ENCODE measurements at regions not wholly inside any gene's neighbourhood (a gene's known extent, or its start where the extent isn't known, plus 50 kb on each side); places are given as distances from the start of the nearest gene placed in this dataset.

GRCh38 chr11:112596324-112596723 lies 335.7 kb upstream of the PLET1 start:
- Histone ChIP-seq H3K27ac (no peak overlapping the region), H3K27me3 (no peaks in the 10 kb centered on the region), H3K4me1 (no peaks in the 10 kb centered on the region), H3K9me3 (no peaks in the 10 kb centered on the region), H3K36me3 (no peaks in the 10 kb centered on the region), H3K4me3 (no peak overlapping the region)
- intact Hi-C loops (cut with DNase I) = no loop called here
- no peak for DNase-seq (ENCODE audit: low spot score in 2 of 2)
- TF ChIP-seq CTCF (IDR thresholded peaks at IDR 0.05) = no peak

GRCh38 chr11:112597286-112597790 lies 336.7 kb upstream of the PLET1 start:
- H3K9me3 ChIP-seq = no peaks in the 10 kb centered on the region
- no peaks in the 10 kb centered on the region for H3K4me1 ChIP-seq
- TF ChIP-seq CTCF (IDR thresholded peaks at IDR 0.05) = no peak
- no peak overlapping the region for H3K27ac ChIP-seq
- no peaks in the 10 kb centered on the region for H3K36me3 ChIP-seq
- no peak overlapping the region for H3K4me3 ChIP-seq
- DNase-seq (ENCODE audit: low spot score in 2 of 2) = no peak
- intact Hi-C loops (cut with DNase I) = no loop called here
- H3K27me3 ChIP-seq = no peaks in the 10 kb centered on the region

- no peak for TF ChIP-seq CTCF (IDR thresholded peaks at IDR 0.05)
- H3K27me3 ChIP-seq = no peaks in the 10 kb centered on the region
- H3K36me3 ChIP-seq = no peaks in the 10 kb centered on the region
- no peak overlapping the region for H3K27ac ChIP-seq
- no peaks in the 10 kb centered on the region for H3K4me1 ChIP-seq
- no peak overlapping the region for H3K4me3 ChIP-seq
- DNase-seq (ENCODE audit: low spot score in 2 of 2) = no peak
- no peaks in the 10 kb centered on the region for H3K9me3 ChIP-seq
- intact Hi-C loops (cut with DNase I) = no loop called here
These were observed 338.6 kb upstream of the PLET1 start for GRCh38 chr11:112599265-112599664.

GRCh38 chr11:112599856-112600533 lies 339.3 kb upstream of the PLET1 start:
- Histone ChIP-seq H3K27me3 (no peaks in the 10 kb centered on the region), H3K4me1 (no peaks in the 10 kb centered on the region), H3K9me3 (no peaks in the 10 kb centered on the region), H3K4me3 (no peak overlapping the region), H3K36me3 (no peaks in the 10 kb centered on the region), H3K27ac (no peak overlapping the region)
- no peak for TF ChIP-seq CTCF (IDR thresholded peaks at IDR 0.05)
- intact Hi-C loops (cut with DNase I) = no loop called here
- DNase-seq (ENCODE audit: low spot score in 2 of 2) = no peak

GRCh38 chr11:112605093-112605666 lies 344.5 kb upstream of the PLET1 start:
- TF ChIP-seq CTCF (IDR thresholded peaks at IDR 0.05) = no peak
- Histone ChIP-seq H3K9me3 (no peaks in the 10 kb centered on the region), H3K27me3 (no peaks in the 10 kb centered on the region), H3K4me1 (no peaks in the 10 kb centered on the region), H3K27ac (no peak overlapping the region), H3K36me3 (no peaks in the 10 kb centered on the region), H3K4me3 (no peak overlapping the region)
- DNase-seq (ENCODE audit: low spot score in 2 of 2) = no peak
- intact Hi-C loops (cut with DNase I) = no loop called here
